BLaER1 (cell line): ENCODE measurements at regions not wholly inside any gene's neighbourhood (a gene's known extent, or its start where the extent isn't known, plus 50 kb on each side); places are given as distances from the start of the nearest gene placed in this dataset.

Source experiments
- H3K27ac ChIP-seq: shearing (Covaris generic); formaldehyde crosslinking; 2 replicates; pipeline ENCODE4 v1.8.1; 2022
- H3K27me3 ChIP-seq: shearing (Covaris generic); formaldehyde crosslinking; 2 replicates; pipeline ENCODE4 v1.8.1; 2022
- H3K36me3 ChIP-seq: shearing (Covaris generic); formaldehyde crosslinking; 2 replicates; pipeline ENCODE4 v1.8.1; 2022
- H3K4me1 ChIP-seq: shearing (Covaris generic); formaldehyde crosslinking; 2 replicates; pipeline ENCODE4 v1.8.1; 2022
- H3K4me2 ChIP-seq: shearing (Covaris generic); formaldehyde crosslinking; 2 replicates; pipeline ENCODE4 v1.8.1; 2022
- H3K4me3 ChIP-seq: shearing (Covaris generic); formaldehyde crosslinking; 2 replicates; pipeline ENCODE4 v1.8.1; 2022
- H3K9ac ChIP-seq: shearing (Covaris generic); formaldehyde crosslinking; 2 replicates; pipeline ENCODE4 v1.8.1; 2022
- H3K9me3 ChIP-seq: shearing (Covaris generic); formaldehyde crosslinking; 2 replicates; pipeline ENCODE4 v1.8.1; 2022
- H4K20me1 ChIP-seq: shearing (Covaris generic); formaldehyde crosslinking; 2 replicates; pipeline ENCODE4 v1.8.1; 2022
- Cebpa-rat ChIP-seq: shearing (Covaris generic); IDR thresholded peaks from 2 replicates; pipeline ENCODE4 v1.8.1; 2022

- Histone ChIP-seq H3K4me3 (no peak overlapping the region), H3K9me3 (no peaks in the 10 kb centered on the region), H3K4me1 (peaks cover 14% of the 10 kb centered on the region), H3K4me2 (no peak overlapping the region), H3K36me3 (no peaks in the 10 kb centered on the region), H3K27me3 (no peaks in the 10 kb centered on the region), H4K20me1 (no peaks in the 10 kb centered on the region), H3K9ac (no peak overlapping the region), H3K27ac (no peak overlapping the region)
- TF ChIP-seq Cebpa-rat = no peak
Measured at GRCh38 chr10:65847436-65848230, 1078.2 kb upstream of the LRRTM3 start.

GRCh38 chr10:65858841-65859240 lies 1067.0 kb upstream of the LRRTM3 start:
- Histone ChIP-seq H3K36me3 (no peaks in the 10 kb centered on the region), H4K20me1 (no peaks in the 10 kb centered on the region), H3K9me3 (no peaks in the 10 kb centered on the region), H3K4me1 (no peaks in the 10 kb centered on the region), H3K27ac (no peak overlapping the region), H3K27me3 (no peaks in the 10 kb centered on the region), H3K4me3 (no peak overlapping the region), H3K4me2 (no peak overlapping the region), H3K9ac (no peak overlapping the region)
- TF ChIP-seq Cebpa-rat = no peak

GRCh38 chr10:65861249-65861648 lies 1064.6 kb upstream of the LRRTM3 start:
- Histone ChIP-seq H3K4me1 (no peaks in the 10 kb centered on the region), H3K27ac (no peak overlapping the region), H3K27me3 (no peaks in the 10 kb centered on the region), H3K9ac (no peak overlapping the region), H4K20me1 (no peaks in the 10 kb centered on the region), H3K4me2 (no peak overlapping the region), H3K36me3 (no peaks in the 10 kb centered on the region), H3K9me3 (no peaks in the 10 kb centered on the region), H3K4me3 (no peak overlapping the region)
- no peak for TF ChIP-seq Cebpa-rat
